ENCODE measurements at regions not wholly inside any gene's neighbourhood (a gene's known extent, or its start where the extent isn't known, plus 50 kb on each side); places are given as distances from the start of the nearest gene placed in this dataset.

- ATAC-seq (peak; percentile 46 to 51), DNase-seq (no peak)
- Histone ChIP-seq H3K27me3 (ENCODE audit: low read depth) (no peaks in the 10 kb centered on the region), H3K27ac (no peak overlapping the region), H3K36me3 (no peaks in the 10 kb centered on the region), H3K9me3 (no peaks in the 10 kb centered on the region), H3K4me1 (no peaks in the 10 kb centered on the region), H3K4me3 (no peak overlapping the region)
- intact Hi-C loops (cut with DNase I) = no loop called here
- TF ChIP-seq, protein P1, sequence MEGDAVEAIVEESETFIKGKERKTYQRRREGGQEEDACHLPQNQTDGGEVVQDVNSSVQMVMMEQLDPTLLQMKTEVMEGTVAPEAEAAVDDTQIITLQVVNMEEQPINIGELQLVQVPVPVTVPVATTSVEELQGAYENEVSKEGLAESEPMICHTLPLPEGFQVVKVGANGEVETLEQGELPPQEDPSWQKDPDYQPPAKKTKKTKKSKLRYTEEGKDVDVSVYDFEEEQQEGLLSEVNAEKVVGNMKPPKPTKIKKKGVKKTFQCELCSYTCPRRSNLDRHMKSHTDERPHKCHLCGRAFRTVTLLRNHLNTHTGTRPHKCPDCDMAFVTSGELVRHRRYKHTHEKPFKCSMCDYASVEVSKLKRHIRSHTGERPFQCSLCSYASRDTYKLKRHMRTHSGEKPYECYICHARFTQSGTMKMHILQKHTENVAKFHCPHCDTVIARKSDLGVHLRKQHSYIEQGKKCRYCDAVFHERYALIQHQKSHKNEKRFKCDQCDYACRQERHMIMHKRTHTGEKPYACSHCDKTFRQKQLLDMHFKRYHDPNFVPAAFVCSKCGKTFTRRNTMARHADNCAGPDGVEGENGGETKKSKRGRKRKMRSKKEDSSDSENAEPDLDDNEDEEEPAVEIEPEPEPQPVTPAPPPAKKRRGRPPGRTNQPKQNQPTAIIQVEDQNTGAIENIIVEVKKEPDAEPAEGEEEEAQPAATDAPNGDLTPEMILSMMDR (IDR thresholded peaks at IDR 0.05) = no peak
Measured at GRCh38 chr1:218665221-218665620, 320.1 kb downstream of the TGFB2 start.

DNA sequence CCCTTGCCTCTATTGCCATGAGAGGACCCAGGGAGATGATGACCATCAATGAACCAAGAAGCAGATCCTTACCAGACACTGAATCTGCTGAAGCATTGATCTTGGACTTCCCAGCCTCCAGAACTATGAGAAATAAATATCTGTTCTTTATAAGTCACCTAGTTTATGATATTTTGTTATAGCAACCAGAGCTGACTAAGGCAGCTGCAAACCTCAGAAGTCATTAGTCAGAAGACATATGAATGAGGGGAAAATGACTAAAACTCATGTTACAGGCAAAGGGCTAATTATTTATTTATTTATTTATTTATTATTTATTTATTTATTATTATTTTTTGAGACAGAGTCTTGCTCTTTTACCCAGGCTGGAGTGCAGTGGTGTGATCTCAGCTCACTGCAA is 321.1 kb downstream of the TGFB2 start:
- DNase-seq = no peak

GRCh38 chr1:218667781-218668516 is 322.8 kb downstream of the TGFB2 start:
- TF ChIP-seq, protein P1 (IDR thresholded peaks at IDR 0.05) = no peak

More for the DNA sequence above, 321.1 kb downstream of the TGFB2 start:
- TF ChIP-seq, protein P1 (IDR thresholded peaks at IDR 0.05) = no peak
- ATAC-seq = no peak
- Histone ChIP-seq H3K4me3 (no peak overlapping the region), H3K36me3 (no peaks in the 10 kb centered on the region), H3K9me3 (no peaks in the 10 kb centered on the region), H3K4me1 (no peaks in the 10 kb centered on the region), H3K27ac (no peak overlapping the region), H3K27me3 (ENCODE audit: low read depth) (no peaks in the 10 kb centered on the region)
- intact Hi-C loops (cut with DNase I) = no loop called here

GRCh38 chr1:218669431-218669830 is 324.3 kb downstream of the TGFB2 start:
- intact Hi-C loops (cut with DNase I) = no loop called here
- Histone ChIP-seq H3K36me3 (no peaks in the 10 kb centered on the region), H3K9me3 (no peaks in the 10 kb centered on the region), H3K4me3 (no peak overlapping the region), H3K27me3 (ENCODE audit: low read depth) (no peaks in the 10 kb centered on the region), H3K27ac (no peak overlapping the region), H3K4me1 (peaks cover 4% of the 10 kb centered on the region)
- no peak for ATAC-seq
- no peak for DNase-seq
- TF ChIP-seq, protein P1 (IDR thresholded peaks at IDR 0.05) = no peak

More at GRCh38 chr1:218667781-218668516, 322.8 kb downstream of the TGFB2 start:
- no peaks in the 10 kb centered on the region for H3K36me3 ChIP-seq
- no peak overlapping the region for H3K4me3 ChIP-seq
- no peaks in the 10 kb centered on the region for H3K9me3 ChIP-seq
- ATAC-seq = no peak
- H3K27ac ChIP-seq = no peak overlapping the region
- H3K4me1 ChIP-seq = no peaks in the 10 kb centered on the region
- H3K27me3 ChIP-seq (ENCODE audit: low read depth) = no peaks in the 10 kb centered on the region
- intact Hi-C loops (cut with DNase I) = no loop called here
- no peak for DNase-seq

DNA sequence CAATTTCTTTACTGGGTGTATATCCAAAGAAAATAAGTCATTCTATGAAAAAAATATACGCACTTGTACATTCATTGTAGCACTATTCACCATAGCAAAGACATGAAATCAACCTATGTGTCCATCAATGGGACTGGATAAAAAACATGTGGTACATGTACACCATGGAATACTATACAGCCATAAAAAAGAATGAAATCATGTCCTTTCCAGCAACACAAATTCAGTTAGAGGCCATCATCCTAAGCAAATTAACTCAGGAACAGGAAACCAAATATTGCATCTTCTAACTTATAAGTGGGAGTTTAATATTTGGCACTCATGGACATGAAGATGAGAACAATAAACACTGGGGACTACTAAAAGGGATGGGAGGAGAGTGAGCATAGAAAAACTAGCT is 325.7 kb downstream of the TGFB2 start:
- no peak for ATAC-seq
- DNase-seq = no peak
- H3K4me3 ChIP-seq = no peak overlapping the region
- no peak overlapping the region for H3K27ac ChIP-seq
- intact Hi-C loops (cut with DNase I) = no loop called here
- no peaks in the 10 kb centered on the region for H3K36me3 ChIP-seq
- no peaks in the 10 kb centered on the region for H3K27me3 ChIP-seq (ENCODE audit: low read depth)
- H3K9me3 ChIP-seq = no peaks in the 10 kb centered on the region
- TF ChIP-seq, protein P1 (IDR thresholded peaks at IDR 0.05) = no peak
- peaks cover 7% of the 10 kb centered on the region for H3K4me1 ChIP-seq

All from lower lobe of right lung (tissue), 2 donors.